Uterus (tissue), 3 donors: ENCODE measurements at regions not wholly inside any gene's neighbourhood (a gene's known extent, or its start where the extent isn't known, plus 50 kb on each side); places are given as distances from the start of the nearest gene placed in this dataset.

ENCODE experiments used
- DNase-seq, 2 donors: peaks; one replicate each; pipeline ENCODE4 v3.0.0-alpha.2; 2019 to 2020
- H3K27ac ChIP-seq, 2 donors: fragments of 200-600 bp; sonication (generic); 1 replicate in 1 of 2; 2 replicates in 1 of 2; pipeline ENCODE4 v1.5.1; 2016 to 2018
- H3K27me3 ChIP-seq, 2 donors: fragments of 200-600 bp; sonication (generic); one replicate each; pipeline ENCODE4 v1.5.1; 2018 to 2019; ENCODE audit warnings: control low read depth in 1 of 2
- H3K36me3 ChIP-seq, 2 donors: fragments of 200-600 bp; sonication (generic); one replicate each; pipeline ENCODE4 v1.5.1; 2019; ENCODE audit warnings: control low read depth in 1 of 2
- H3K4me1 ChIP-seq, 2 donors: fragments of 200-600 bp; sonication (generic); one replicate each; pipeline ENCODE4 v1.5.1; 2018 to 2019; ENCODE audit warnings: control low read depth in 1 of 2
- H3K4me3 ChIP-seq, 2 donors: fragments of 200-600 bp; sonication (generic); 1 replicate in 1 of 2; 2 replicates in 1 of 2; pipeline ENCODE4 v1.5.1; 2018 to 2019; ENCODE audit warnings: mild to moderate bottlenecking in 1 of 2
- H3K9me3 ChIP-seq, 2 donors: fragments of 200-600 bp; sonication (generic); one replicate each; pipeline ENCODE4 v1.5.1; 2019; ENCODE audit warnings: control low read depth in 1 of 2
- POLR2A ChIP-seq, 2 donors: fragments of 450-650 bp; IDR thresholded peaks; one replicate each; pipeline ENCODE4 v1.6.1; 2016; ENCODE audit warnings: antibody characterized with exemption in 2 of 2, mild to moderate bottlenecking in 1 of 2, moderate library complexity in 1 of 2
- intact Hi-C: fragments of 100-400 bp; cut with DNase I; formaldehyde crosslinking; loops from one replicate; pipeline ENCODE4 v1.15.1; 2023; ENCODE audit warnings: low total_unique reads
- TF ChIP-seq, protein P1 (sequence below), 4 experiments: fragments of 200-600 bp in 2 of 4; fragments of 450-650 bp in 2 of 4; sonication (generic) in 2 of 4; IDR thresholded peaks; one replicate each; pipeline ENCODE4 v1.5.1; 2016 to 2019; ENCODE audit warnings: antibody characterized with exemption in 4 of 4, mild to moderate bottlenecking in 2 of 4, moderate library complexity in 1 of 4
- donor health status: DM: yes; HTN: yes; CAD: no.

- no peak for DNase-seq
- H3K27me3 ChIP-seq, result no peaks in the 10 kb centered on the region
- H3K36me3 ChIP-seq, result no peaks in the 10 kb centered on the region
- intact Hi-C loops, result no loop called here
- no peaks in the 10 kb centered on the region for H3K4me1 ChIP-seq
- H3K9me3 ChIP-seq, result no peaks in the 10 kb centered on the region
- H3K27ac ChIP-seq, result no peak overlapping the region
- no peak overlapping the region for H3K4me3 ChIP-seq
- TF ChIP-seq POLR2A (IDR thresholded peaks at IDR 0.05), result no peak
- TF ChIP-seq, protein P1, sequence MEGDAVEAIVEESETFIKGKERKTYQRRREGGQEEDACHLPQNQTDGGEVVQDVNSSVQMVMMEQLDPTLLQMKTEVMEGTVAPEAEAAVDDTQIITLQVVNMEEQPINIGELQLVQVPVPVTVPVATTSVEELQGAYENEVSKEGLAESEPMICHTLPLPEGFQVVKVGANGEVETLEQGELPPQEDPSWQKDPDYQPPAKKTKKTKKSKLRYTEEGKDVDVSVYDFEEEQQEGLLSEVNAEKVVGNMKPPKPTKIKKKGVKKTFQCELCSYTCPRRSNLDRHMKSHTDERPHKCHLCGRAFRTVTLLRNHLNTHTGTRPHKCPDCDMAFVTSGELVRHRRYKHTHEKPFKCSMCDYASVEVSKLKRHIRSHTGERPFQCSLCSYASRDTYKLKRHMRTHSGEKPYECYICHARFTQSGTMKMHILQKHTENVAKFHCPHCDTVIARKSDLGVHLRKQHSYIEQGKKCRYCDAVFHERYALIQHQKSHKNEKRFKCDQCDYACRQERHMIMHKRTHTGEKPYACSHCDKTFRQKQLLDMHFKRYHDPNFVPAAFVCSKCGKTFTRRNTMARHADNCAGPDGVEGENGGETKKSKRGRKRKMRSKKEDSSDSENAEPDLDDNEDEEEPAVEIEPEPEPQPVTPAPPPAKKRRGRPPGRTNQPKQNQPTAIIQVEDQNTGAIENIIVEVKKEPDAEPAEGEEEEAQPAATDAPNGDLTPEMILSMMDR (IDR thresholded peaks at IDR 0.05), result no peak
These were observed 123.9 kb downstream of the SHOX2 start for GRCh38 chr3:157982359-157982758.

GRCh38 chr3:157981819-157982218 lies 124.4 kb downstream of the SHOX2 start:
- H3K27ac ChIP-seq, result no peak overlapping the region
- H3K4me1 ChIP-seq, result no peaks in the 10 kb centered on the region
- TF ChIP-seq, protein P1 (IDR thresholded peaks at IDR 0.05), result no peak
- TF ChIP-seq POLR2A (IDR thresholded peaks at IDR 0.05), result no peak
- DNase-seq, result no peak
- H3K36me3 ChIP-seq, result no peaks in the 10 kb centered on the region
- no peaks in the 10 kb centered on the region for H3K9me3 ChIP-seq
- intact Hi-C loops, result no loop called here
- no peak overlapping the region for H3K4me3 ChIP-seq
- H3K27me3 ChIP-seq, result no peaks in the 10 kb centered on the region

DNA sequence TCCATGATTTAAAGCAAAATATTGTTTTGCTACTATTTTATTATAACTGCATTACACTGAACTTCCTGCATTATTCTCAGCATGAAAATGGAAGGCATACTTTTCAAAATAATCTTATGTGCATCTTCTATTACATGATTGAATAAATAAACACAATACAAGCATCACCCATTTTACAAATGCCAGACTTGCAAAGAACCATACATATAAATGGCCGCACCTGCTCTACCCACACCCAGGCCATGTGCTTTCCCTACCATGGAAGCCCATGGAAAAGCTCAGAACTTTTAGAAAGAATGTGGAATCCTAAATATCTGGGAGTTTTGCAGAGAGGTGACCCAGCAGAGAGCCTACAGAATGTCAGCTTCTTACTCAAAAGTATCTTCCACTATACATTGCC lies 127.2 kb downstream of the SHOX2 start:
- Histone ChIP-seq H3K4me1 (no peaks in the 10 kb centered on the region), H3K4me3 (no peak overlapping the region), H3K27ac (no peak overlapping the region), H3K36me3 (no peaks in the 10 kb centered on the region), H3K27me3 (no peaks in the 10 kb centered on the region), H3K9me3 (no peaks in the 10 kb centered on the region)
- intact Hi-C loops, result no loop called here
- no peak for DNase-seq
- TF ChIP-seq POLR2A (IDR thresholded peaks at IDR 0.05), result no peak
- TF ChIP-seq, protein P1 (IDR thresholded peaks at IDR 0.05), result no peak

GRCh38 chr3:157961665-157962064 lies 144.6 kb downstream of the SHOX2 start:
- intact Hi-C loops, result no loop called here
- TF ChIP-seq, protein P1 (IDR thresholded peaks at IDR 0.05), result no peak
- no peak for TF ChIP-seq POLR2A (IDR thresholded peaks at IDR 0.05)

GRCh38 chr3:157958457-157958856 lies 147.8 kb downstream of the SHOX2 start:
- H3K36me3 ChIP-seq, result no peaks in the 10 kb centered on the region
- H3K4me3 ChIP-seq, result no peak overlapping the region
- no peak overlapping the region for H3K27ac ChIP-seq
- no peaks in the 10 kb centered on the region for H3K4me1 ChIP-seq
- no peaks in the 10 kb centered on the region for H3K9me3 ChIP-seq
- intact Hi-C loops, result no loop called here
- TF ChIP-seq POLR2A (IDR thresholded peaks at IDR 0.05), result no peak
- TF ChIP-seq, protein P1 (IDR thresholded peaks at IDR 0.05), result no peak
- DNase-seq, result no peak
- peaks cover 0 to 3% of the 10 kb centered on the region in 2 donors for H3K27me3 ChIP-seq

More at GRCh38 chr3:157961665-157962064, 144.6 kb downstream of the SHOX2 start:
- no peak for DNase-seq
- no peaks in the 10 kb centered on the region for H3K4me1 ChIP-seq
- no peak overlapping the region for H3K4me3 ChIP-seq
- H3K36me3 ChIP-seq, result no peaks in the 10 kb centered on the region
- H3K27me3 ChIP-seq, result peaks cover 0 to 3% of the 10 kb centered on the region in 2 donors
- H3K27ac ChIP-seq, result no peak overlapping the region
- H3K9me3 ChIP-seq, result no peaks in the 10 kb centered on the region
